ENCODE measurements at regions not wholly inside any gene's neighbourhood (a gene's known extent, or its start where the extent isn't known, plus 50 kb on each side); places are given as distances from the start of the nearest gene placed in this dataset.
"Not testable (repeated sequence)": the region's sequence is repeated elsewhere in the genome, so short reads cannot be mapped to it uniquely, and the experiment has no call there.

GRCh38 chr19:20287070-20287469 lies 120.1 kb downstream of the ZNF486 start:
- DNase-seq = no peak

- not testable (repeated sequence) for DNase-seq
Measured at GRCh38 chr19:20285876-20286275, 118.9 kb downstream of the ZNF486 start.

- no peak for DNase-seq
Measured at GRCh38 chr19:20279516-20279915, 112.5 kb downstream of the ZNF486 start.

GRCh38 chr19:20278342-20278741 lies 111.3 kb downstream of the ZNF486 start:
- peak; percentile 6 to 57 for DNase-seq

GRCh38 chr19:20276732-20277082 lies 109.7 kb downstream of the ZNF486 start:
- DNase-seq = not testable (repeated sequence)

- no peak for DNase-seq
Measured at GRCh38 chr19:20276011-20276731, 109.2 kb downstream of the ZNF486 start.

GRCh38 chr19:20273951-20274570 lies 107.0 kb downstream of the ZNF486 start:
- DNase-seq = no peak

GRCh38 chr19:20273376-20273775 lies 106.4 kb downstream of the ZNF486 start:
- no peak for DNase-seq

- DNase-seq = not testable (repeated sequence)
Measured at GRCh38 chr19:20272627-20273010, 105.6 kb downstream of the ZNF486 start.

- DNase-seq = not testable (repeated sequence)
Measured at GRCh38 chr19:20271927-20272626, 105.1 kb downstream of the ZNF486 start.

GRCh38 chr19:20271215-20271926 lies 104.4 kb downstream of the ZNF486 start:
- no peak for DNase-seq

GRCh38 chr19:20269461-20269860 lies 102.4 kb downstream of the ZNF486 start:
- DNase-seq = no peak

- DNase-seq = not testable (repeated sequence)
Measured at GRCh38 chr19:20261513-20261912, 94.5 kb downstream of the ZNF486 start.

- not testable (repeated sequence) for DNase-seq
Measured at GRCh38 chr19:20260738-20261137, 93.7 kb downstream of the ZNF486 start.

- no peak for DNase-seq
Measured at GRCh38 chr19:20259615-20260014, 92.6 kb downstream of the ZNF486 start.

GRCh38 chr19:20256606-20257005 lies 89.6 kb downstream of the ZNF486 start:
- no peak for DNase-seq

GRCh38 chr19:20254121-20254520 lies 87.1 kb downstream of the ZNF486 start:
- no peak for DNase-seq

GRCh38 chr19:20252613-20253012 lies 85.6 kb downstream of the ZNF486 start:
- no peak for DNase-seq

- no peak for DNase-seq
Measured at GRCh38 chr19:20250627-20251026, 83.6 kb downstream of the ZNF486 start.

GRCh38 chr19:20250121-20250520 lies 83.1 kb downstream of the ZNF486 start:
- DNase-seq = no peak
